ENCODE measurements at regions not wholly inside any gene's neighbourhood (a gene's known extent, or its start where the extent isn't known, plus 50 kb on each side); places are given as distances from the start of the nearest gene placed in this dataset.
"Not testable (repeated sequence)": the region's sequence is repeated elsewhere in the genome, so short reads cannot be mapped to it uniquely, and the experiment has no call there.

DNA sequence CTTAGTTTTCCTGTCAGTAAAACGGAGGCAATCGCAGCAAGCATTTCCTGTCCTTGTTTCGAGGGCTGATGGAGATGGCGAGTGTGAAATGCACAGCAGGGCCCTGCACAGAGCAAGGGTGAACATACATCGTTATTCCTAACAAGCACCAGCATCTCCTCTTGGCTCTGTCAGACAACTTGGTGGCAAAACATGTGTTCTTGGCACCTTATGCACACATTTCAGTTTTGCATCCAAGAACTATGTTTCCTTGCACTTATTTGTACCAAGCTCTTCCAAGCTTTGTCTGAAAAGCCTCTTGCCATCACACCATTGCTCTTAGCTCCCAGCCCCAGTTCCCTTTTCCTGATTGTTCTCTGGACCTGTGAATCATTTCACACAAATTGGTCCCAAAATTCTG is 132.9 kb upstream of the GRB10 start:
- no peak for DNase-seq (ENCODE audit: low spot score)

DNA sequence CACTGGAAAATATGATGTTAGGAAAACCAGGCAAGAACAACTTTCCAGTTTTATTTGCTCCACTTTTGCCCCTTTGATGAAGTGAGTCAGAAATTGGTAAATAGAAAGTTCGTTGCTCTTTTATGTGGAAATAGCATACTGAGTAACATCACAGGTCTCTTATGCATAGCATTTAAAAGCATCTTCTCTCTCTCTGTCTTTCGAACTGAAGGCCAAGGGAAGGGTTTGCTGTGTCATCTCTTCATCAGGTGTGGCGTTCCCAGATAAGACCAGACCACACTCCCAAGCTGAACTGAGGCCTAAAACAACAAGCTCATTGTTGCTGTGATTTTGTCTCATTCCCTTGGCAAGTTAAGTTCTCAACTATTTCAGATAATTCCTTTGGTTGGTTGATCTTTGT is 131.8 kb upstream of the GRB10 start:
- DNase-seq (ENCODE audit: low spot score), result no peak

DNA sequence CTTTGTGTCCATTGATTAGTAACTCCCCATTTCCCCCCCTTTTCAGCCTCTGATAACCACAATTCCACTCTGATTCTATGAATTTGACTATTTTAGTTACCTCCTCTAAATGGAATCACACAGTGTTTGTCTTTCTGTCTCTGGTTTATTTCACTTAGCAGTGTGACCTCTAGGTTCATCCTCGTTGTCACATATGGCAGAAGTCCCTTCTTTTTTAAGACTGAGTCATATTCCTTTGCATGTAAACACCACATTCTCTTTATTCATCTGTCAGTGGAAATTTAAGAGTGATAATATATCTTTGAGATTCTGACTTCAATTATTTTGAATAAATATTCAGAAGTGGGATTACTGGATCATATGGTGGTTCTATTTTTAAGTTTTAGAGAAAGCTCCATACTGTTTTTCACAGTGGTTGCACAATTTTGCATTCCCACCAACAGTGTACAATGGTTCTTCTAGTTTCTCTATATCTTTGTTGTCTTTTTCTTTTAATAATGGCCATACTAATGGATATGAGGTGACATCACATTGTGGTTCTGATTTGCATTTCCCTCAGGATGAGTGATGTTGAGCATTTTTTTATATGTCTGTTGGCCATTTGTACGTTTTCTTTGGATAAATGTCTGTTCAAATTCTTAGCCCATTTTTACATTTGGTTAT is 126.1 kb upstream of the GRB10 start:
- DNase-seq (ENCODE audit: low spot score), result no peak

DNA sequence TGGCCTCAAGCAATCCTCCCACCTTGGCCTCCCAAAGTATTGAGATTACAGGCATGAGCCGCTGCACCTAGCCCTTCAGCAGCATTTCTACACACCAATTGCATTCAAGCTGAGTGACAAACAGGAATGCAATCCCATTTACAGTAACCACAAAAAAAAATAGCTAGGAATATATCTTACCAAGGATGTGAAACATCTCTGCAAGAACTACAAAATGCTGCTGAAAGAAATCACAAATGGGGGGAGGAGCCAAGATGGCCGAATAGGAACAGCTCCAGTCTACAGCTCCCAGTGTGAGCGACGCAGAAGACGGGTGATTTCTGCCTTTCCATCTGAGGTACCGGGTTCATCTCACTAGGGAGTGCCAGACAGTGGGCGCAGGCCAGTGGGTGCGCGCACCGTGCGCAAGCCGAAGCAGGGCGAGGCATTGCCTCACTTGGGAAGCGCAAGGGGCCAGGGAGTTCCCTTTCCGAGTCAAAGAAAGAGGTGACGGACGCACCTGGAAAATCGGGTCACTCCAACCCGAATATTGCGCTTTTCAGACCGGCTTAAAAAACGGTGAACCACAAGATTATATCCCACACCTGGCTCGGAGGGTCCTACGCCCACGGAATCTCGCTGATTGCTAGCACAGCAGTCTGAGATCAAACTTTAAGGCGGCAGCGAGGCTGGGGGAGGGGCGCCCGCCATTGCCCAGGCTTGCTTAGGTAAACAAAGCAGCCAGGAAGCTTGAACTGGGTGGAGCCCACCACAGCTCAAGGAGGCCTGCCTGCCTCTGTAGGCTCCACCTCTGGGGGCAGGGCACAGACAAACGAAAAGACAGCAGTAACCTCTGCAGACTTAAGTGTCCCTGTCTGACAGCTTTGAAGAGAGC is 116.1 kb upstream of the GRB10 start:
- DNase-seq (ENCODE audit: low spot score), result not testable (repeated sequence)

DNA sequence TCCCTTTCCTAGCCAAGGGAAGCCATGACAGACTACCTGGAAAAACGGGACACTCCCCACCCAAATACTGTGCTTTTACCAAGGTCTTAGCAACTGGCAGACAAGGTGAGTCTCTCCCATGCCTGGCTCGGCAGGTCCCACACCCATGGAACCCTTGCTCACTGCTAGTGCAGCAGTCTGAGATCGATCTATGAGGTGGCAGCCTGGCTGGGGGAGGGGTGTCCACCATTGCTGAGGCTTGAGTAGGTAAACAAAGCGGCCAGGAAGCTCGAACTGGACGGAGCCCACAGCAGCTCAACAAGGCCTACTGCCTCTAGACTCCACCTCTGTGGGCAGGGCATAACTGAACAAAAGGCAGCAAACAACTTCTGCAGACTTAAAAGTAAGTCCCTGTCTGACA is 104.4 kb upstream of the GRB10 start:
- DNase-seq (ENCODE audit: low spot score), result not testable (repeated sequence)

DNA sequence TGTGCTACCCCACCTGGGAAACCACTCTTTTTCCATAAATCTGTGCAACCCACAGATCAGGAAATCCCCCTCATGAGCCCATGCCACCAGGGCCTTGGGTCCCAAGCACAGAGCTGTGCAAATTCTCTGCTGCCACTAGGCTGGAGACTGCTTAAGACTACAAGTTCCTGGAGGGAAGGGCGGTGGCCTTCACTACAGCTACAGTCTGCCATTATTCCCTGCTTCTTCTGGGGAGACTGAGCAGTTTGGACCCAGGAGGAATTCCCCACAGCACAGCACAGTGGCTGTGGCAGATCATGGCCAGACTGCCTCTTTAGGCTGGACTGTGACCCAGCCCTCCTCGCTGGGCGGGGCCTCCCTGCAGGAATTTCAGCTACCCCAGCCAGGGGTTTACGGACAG is 89.7 kb upstream of the GRB10 start:
- DNase-seq (ENCODE audit: low spot score), result no peak

DNA sequence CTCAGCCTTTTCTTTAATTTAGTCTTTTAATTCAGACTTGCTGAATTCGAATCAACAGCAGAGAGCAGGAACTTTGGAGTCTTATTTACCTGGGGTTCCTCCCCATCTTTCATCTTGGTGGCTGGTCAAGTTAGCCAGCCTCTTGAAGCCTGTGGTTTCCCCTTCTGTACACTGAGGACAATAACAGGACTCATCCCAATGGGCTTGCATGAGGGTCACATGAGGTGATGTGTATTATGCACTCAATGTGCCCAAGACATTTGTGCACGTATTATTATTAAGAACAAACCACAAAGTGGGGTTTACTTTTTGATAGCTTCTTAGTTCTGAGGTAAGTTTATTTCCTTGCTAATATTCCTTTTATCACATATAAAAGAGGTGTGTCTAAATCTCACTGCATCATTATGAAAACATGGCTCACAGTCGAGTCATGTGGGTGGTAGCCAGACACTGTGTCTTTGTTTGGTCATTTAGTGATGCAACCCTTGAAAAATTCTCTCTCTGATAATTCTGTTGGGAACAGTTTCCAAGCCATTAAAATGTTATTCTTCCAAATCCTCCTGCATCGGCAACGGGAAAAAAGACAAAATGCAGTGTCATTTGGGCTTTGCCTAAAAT is 86.5 kb upstream of the GRB10 start:
- DNase-seq (ENCODE audit: low spot score), result peak; percentile 88

DNA sequence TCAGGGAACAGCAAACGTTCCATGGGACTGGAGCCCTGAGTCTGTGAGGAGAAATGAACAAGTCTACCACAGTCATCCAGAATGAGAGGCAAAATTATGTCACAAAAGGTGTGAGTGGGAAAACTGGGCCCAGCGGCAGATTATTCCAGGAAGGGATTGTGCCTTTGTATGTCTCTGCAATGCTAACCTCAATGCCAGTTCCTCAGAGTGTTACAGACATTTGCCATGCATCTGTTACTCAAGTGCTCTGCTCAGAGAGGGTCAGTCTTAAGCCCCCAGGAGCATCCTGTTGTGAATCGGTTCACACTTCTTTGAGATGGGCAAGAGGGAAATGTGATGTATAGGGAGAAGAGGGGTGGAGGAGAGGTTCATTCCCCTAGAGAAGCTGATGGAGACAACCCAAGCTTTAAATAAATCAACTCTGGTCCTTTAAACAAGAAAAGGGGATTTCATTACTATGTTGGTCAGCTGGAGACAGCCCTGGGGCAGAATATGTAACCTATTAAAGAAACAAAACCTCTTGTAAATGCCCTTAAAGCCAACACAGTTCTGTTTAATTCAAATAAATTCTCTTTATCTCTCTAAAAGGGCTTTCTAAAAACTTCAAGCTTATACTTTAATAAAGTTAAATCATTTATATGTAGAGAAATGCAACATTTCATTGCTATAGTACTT is 85.9 kb upstream of the GRB10 start:
- no peak for DNase-seq (ENCODE audit: low spot score)

DNA sequence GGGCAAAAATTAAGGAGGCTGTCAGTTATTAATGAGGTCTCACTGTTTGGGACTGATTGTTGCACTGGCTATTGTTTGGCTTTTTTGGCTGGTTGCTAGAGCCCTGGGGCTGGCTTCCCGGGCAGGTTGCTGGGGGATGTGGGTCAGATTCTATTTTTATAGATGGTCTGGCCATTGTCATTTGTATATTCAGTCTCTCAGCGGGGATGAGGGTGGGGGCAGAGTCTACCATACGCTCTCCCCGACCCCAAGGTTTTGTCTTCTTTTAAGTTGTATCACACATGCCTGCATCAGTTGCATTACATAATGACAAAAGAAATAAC is 84.3 kb upstream of the GRB10 start:
- DNase-seq (ENCODE audit: low spot score), result no peak

DNA sequence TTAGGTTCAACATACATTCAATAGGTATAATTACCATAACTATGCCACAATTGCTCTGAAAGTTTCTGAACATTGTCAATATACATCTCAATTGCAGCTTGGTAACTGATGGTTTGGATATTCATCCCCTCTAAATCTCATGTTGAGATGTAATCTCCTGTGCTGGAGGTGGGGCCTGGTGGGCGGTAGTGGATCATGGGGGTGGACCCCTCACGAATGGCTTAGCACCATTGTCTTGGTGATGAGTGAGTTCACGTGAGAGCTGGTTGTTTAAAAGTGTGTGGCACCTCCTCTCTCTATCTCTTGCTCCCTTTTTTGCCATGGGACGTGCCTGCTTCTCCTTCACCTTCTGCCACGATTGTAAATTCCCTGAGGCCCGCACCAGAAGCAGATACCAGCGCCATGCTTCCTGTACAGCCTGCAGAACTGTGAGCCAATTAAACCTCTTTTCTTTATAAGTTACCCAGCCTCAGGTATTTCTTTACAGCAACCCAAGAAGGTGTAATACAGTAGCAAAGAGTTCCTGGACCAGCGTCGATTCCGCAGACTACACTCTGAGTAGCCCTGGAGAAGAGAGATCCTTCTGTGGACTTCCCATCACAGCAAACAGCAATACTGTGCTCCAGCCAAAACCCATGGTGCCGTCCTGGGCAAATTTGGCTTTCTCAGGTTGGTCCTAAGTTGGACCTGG is 83.8 kb upstream of the GRB10 start:
- no peak for DNase-seq (ENCODE audit: low spot score)

DNA sequence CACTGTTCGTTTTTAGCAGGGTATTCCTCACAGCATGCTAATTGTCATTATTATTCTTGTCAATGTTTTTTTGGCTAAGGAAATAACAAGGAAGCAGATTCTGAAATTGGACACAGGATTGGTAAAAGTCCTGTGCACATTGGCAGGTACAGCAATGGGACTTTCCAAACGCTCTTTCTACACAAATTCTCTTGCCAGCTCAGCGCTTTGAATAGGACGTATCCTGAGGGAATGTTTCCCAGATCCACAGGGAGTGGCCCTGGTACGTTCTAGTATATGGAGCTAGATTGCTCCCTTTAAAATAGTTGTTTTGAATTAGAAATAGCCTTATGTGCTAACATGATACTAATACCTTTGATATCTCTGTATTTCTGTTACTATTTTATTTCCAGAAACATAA is 82.8 kb upstream of the GRB10 start:
- no peak for DNase-seq (ENCODE audit: low spot score)

DNA sequence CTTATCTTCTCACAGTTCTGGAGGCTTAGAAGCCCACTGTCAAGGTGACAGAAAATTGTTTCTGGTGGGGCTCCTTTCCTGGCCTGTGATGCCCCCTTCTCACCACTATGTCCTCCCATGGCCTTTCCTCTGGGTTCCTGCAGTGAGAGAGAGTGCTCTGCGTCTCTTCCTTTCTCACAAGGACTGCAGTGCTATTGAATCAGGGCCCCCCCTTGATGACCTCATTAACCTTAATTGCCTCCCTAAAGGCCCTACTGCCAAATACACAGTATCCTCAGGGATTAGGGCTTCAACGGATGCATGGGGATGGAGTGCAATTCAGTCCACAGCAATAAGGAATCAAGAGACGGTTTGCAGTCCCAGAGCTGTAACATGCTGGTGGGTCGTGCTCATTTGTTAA is 82.0 kb upstream of the GRB10 start:
- no peak for DNase-seq (ENCODE audit: low spot score)

DNA sequence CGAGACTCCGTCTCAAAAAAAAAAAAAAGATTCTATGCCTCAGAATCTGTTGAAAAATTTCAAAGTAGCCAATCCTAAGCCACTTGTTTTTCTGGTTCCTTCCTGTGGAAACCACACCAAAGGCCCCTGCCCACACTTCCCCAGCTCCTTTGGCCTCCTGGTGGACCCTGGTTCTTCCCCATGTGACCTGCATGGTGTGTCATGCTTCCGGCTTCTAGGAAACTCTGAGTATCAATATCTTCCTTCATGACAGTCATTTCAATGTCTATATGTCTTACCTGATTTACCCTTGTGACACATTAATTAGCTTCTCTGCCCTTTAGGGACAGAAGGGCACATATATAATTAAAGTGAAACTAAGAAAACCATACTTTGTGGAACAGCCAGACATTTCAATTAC is 80.4 kb upstream of the GRB10 start:
- no peak for DNase-seq (ENCODE audit: low spot score)

DNA sequence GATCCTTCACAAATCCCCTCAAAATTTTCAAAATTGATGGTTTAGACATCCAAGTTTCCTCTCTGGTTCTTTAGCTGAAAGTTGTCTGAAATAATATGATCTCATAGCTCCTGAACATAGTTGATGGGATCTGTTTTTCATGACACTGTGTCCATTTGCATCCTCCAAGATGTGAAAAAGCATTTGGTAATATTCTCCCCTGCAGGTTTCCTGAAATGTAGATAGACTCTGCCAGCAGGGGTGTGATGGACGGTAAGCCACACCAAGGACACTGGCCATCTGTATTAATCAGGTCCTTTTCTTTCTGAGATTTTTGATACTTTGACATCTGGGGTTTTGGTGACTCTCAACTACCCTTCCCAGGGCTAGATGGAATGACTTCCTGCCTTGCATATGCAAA is 79.6 kb upstream of the GRB10 start:
- DNase-seq (ENCODE audit: low spot score), result no peak

DNA sequence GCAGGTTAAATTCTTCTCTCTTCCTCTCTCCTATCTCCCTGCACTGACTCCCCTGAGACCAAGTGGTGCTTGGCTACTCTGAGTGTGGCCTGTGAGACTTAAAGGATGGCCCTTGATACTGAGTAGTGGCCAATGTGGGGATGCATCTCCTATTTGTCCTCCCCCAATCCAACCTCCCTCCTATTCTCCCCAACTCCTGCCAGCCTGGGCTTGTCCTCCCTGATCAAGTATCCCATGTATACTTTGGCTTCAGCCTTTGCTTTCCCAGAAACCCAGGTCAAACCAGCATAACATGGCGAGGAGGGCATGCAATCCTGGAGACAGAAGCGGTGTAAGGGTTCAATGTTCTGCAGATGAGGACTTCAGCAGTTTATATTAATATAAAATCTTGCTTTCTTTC is 77.9 kb upstream of the GRB10 start:
- DNase-seq (ENCODE audit: low spot score), result no peak

DNA sequence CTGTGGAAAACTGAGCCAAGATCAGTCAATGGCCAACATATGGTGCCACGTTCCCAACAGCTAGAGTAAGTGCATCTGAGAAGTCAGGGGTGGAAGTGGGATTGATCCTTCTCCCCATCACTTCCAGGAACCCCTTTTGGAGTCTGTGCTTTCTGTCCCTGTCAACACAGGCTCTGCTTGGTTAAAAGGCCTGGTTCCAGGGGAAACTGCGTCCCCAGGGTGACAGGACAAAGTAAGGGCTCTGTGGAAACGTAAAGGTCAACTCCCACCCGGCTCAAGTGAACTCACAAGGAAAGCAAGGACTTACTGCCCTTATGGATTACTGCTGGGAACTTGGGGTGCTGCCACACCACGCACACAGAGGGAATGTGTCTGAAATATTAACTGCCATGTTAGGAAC is 77.5 kb upstream of the GRB10 start:
- no peak for DNase-seq (ENCODE audit: low spot score)

DNA sequence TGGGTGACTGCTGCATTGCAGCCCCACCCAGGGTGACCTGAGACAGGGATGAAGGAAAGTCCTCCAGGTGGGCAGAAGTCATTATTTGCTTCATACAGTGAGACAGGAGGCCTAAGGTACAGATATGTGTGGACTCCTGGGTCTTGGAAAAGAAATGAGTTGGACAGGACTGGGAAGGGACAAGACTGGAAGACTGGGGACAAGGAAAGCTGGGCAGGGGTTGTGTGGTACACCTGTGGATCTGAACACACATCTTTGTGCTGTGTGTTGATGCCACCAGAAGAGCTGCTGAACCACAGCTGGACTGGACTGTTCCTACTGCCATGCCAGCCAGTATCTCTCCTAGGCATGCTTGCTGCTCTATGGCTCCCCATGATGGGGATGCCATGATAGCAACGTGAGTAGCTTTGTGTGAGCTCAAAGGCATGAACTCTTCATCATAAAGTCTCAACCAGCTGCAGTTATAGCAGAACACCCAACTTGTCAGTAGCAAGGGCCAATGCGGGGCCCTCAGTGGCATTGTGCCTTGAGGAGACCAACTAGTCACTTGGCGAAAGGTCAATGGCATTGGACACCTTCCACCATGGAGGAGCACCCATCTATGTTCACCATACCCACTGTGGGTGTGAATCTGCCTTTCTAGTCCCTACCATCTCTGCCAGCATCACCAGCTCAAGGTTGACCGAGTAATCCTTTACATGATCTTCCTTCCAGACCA is 76.0 kb upstream of the GRB10 start:
- DNase-seq (ENCODE audit: low spot score), result no peak

DNA sequence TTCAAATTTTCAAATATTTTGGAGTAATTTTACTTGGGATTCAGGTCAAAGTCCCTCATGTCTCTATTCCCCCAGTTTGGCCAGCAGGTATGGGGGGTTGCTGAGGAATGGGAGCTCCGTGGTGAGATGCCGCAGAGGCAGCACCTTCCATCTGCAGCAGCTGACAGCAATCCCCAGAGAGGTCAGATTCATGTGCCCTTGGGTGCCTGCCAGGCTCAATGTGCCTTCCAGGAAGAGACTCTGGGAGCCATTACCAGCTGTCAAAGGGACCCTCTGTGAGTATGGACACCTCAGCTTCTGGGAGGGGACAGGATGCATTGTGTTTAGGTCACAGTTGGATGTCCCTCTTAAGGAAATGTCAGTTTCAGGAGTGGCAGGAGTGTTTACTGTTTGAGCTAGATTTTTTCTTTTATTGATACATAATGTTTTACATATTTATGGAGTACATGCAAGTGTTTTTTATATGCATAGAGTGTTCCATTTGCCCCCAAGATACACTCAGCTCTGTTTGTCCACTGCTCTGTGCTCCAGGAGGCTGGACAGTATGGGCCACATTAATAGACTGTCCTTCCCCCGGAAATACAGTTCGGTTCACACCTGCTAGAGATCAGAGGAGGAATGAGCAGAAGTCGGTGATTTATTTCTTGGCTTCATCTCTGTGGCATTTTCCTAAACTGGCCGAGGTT is 75.3 kb upstream of the GRB10 start:
- DNase-seq (ENCODE audit: low spot score), result no peak

DNA sequence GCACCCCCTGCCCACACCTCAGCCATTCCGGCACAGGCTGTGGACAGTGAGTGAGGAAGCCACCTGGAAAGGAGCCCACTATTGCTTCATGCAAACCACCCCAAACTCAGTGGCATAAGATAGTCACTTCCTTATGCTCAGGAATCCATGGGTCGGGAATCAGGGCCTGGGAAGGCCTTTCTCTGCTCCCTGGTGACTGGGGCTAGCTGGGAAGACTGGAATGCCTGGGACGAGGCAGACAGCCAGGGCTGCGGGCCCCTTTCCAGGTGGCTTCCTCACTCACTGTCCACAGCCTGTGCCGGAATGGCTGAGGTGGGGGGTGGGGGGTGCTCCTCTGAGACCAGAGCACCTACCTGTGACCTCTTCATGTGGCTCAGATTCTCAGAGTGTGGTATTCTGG is 74.1 kb upstream of the GRB10 start:
- DNase-seq (ENCODE audit: low spot score), result peak; percentile 43

DNA sequence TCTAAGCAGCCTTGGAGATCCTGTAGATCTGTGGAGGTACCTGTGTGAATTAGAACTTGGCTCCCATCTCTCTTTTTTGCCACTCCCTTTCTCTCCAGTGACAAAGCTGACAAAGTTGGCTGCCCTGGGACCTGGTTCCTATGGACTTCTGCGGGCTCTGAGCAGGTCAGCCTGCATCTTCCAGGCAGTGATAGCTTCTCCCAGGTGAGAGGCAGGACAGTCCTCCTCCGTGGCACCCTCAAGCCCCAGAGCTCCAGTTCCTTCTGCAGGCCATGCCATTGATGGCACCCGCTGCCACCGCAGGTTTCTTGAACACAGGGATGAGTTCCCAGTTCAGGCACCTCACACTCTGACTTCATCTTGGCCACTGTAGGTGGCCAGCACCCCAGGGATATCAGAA is 73.5 kb upstream of the GRB10 start:
- DNase-seq (ENCODE audit: low spot score), result no peak

DNA sequence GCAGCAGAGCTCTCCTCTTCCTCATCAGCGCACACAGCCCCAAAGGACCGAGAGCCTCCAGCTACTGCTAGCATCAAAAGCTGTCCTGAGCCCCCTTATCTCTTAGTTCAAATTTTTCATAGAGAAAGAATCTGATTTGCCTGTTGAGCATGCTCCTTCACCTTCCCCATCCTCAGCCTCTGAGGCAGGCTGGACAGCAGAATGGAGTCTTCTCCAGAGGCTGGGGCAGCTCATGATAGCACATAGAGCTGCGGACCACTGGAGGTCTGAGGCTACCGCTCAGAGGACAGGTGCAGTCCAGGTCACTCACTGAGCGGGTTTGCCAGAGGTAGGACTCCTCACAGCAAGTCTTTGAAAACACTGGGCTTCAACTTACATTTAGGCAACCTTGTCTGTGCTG is 72.8 kb upstream of the GRB10 start:
- DNase-seq (ENCODE audit: low spot score), result no peak

Measured in AG20443 (cell line).